GM12878 (cell line): ENCODE measurements at regions not wholly inside any gene's neighbourhood (a gene's known extent, or its start where the extent isn't known, plus 50 kb on each side); places are given as distances from the start of the nearest gene placed in this dataset.

Source experiments
- ATAC-seq: fragments of 200-7000 bp; cut with Tn5 transposase; 3 replicates; pipeline ENCODE4 v1.9.1; 2020; ENCODE audit warnings: mild to moderate bottlenecking, moderate library complexity
- BruUV-seq: library from RNA; stranded (reverse); fragments of 400-500 nt; replicated peaks from 2 replicates; lab custom pipeline; 2021; lab: Mats Ljungman, UMichigan
- CTCF ChIA-PET: fragments of 300-600 bp; sonication (Branson Sonifier 250); formaldehyde crosslinking; extraction: SDS; loops from one replicate; lab custom pipeline; 2021; ENCODE audit warnings: inconsistent platforms; lab: Yijun Ruan, JAX
- POLR2A ChIA-PET: fragments of 350-600 bp; formaldehyde crosslinking; extraction: SDS; loops from one replicate; lab custom pipeline; 2021; ENCODE audit warnings: inconsistent platforms; lab: Charles Lee
- RAD21 ChIA-PET: fragments of 300-600 bp; sonication (Branson Sonifier 250); formaldehyde crosslinking; loops from one replicate; lab custom pipeline; 2023; ENCODE audit warnings: antibody characterized with exemption; ENCODE audit not compliant: unreplicated experiment; lab: Charles Lee
- SMC1A ChIA-PET: fragments of 300-600 bp; sonication (Branson Sonifier 250); formaldehyde crosslinking; loops from one replicate; lab custom pipeline; 2023; ENCODE audit not compliant: unreplicated experiment, uncharacterized antibody; lab: Charles Lee
- DNase-seq: peaks from one replicate; pipeline ENCODE4 v3.0.0-alpha.2; 2011; ENCODE audit warnings: low read depth, low spot score
- FAIRE-seq: peaks from 3 replicates; lab custom pipeline; 2011; peaks lifted over from hg19 to GRCh38; lab: Jason Lieb, UNC
- H2AFZ ChIP-seq: 2 replicates; pipeline ENCODE4 v1.6.0; 2011; ENCODE audit warnings: low read depth, low read length, control low read depth; ENCODE audit not compliant: control insufficient read depth
- H3K27ac ChIP-seq: 2 replicates; pipeline ENCODE4 v1.5.1; 2011; ENCODE audit warnings: control low read depth; ENCODE audit not compliant: control insufficient read depth, insufficient read depth
- H3K27me3 ChIP-seq, 2 experiments: replicated peaks in 1 of 2; 2 replicates each; pipeline versions ENCODE4 v1.6.0 to v1.6.1; 2011; ENCODE audit warnings: low read length in 1 of 2; ENCODE audit not compliant: control insufficient read depth in 2 of 2, insufficient read depth in 2 of 2
- H3K36me3 ChIP-seq, 2 experiments: 2 replicates each; pipeline ENCODE4 v1.5.1; 2011; ENCODE audit warnings: low read length in 1 of 2; ENCODE audit not compliant: control insufficient read depth in 2 of 2, insufficient read depth in 2 of 2
- H3K4me1 ChIP-seq: 2 replicates; pipeline ENCODE4 v1.6.1; 2011; ENCODE audit warnings: mild to moderate bottlenecking, low read length, moderate library complexity, mixed read lengths; ENCODE audit not compliant: control insufficient read depth, insufficient read depth
- H3K4me2 ChIP-seq: 2 replicates; pipeline ENCODE4 v1.6.0; 2011; ENCODE audit warnings: control low read depth; ENCODE audit not compliant: control insufficient read depth, insufficient read depth
- H3K4me3 ChIP-seq: fragments of 200-600 bp; sonication (generic); 2 replicates; pipeline ENCODE4 v1.5.1; 2016
- H3K79me2 ChIP-seq: 2 replicates; pipeline ENCODE4 v1.6.0; 2011; ENCODE audit warnings: low read length; ENCODE audit not compliant: control insufficient read depth, insufficient read depth
- H3K9ac ChIP-seq: 2 replicates; pipeline ENCODE4 v1.8.0; 2011; ENCODE audit warnings: low read length, control low read depth, mixed read lengths; ENCODE audit not compliant: control insufficient read depth, insufficient read depth
- H3K9me3 ChIP-seq: replicated peaks from 3 replicates; pipeline ENCODE4 v1.5.1; 2011; ENCODE audit warnings: mild to moderate bottlenecking, low read length; ENCODE audit not compliant: control insufficient read depth, insufficient read depth
- H4K20me1 ChIP-seq: 2 replicates; pipeline ENCODE4 v1.6.0; 2011; ENCODE audit not compliant: control insufficient read depth, insufficient read depth
- CHD4 ChIP-seq: fragments of 200-600 bp; sonication (generic); IDR thresholded peaks from 2 replicates; pipeline ENCODE4 v1.6.1; 2016; ENCODE audit warnings: mild to moderate bottlenecking
- GATAD2B ChIP-seq: fragments of 450-650 bp; conservative IDR thresholded peaks from 2 replicates; pipeline ENCODE4 v1.6.1; 2017; ENCODE audit warnings: low read depth, mild to moderate bottlenecking, moderate library complexity
- MYB ChIP-seq: fragments of 150-350 bp; IDR thresholded peaks from 2 replicates; pipeline ENCODE4 v1.6.1; 2014; ENCODE audit warnings: mild to moderate bottlenecking, low read depth, low read length, borderline replicate concordance
- RFX5 ChIP-seq: IDR thresholded peaks from 2 replicates; pipeline ENCODE4 v1.6.1; 2011; ENCODE audit warnings: low read depth, low read length, improper control_type of control experiment
- in situ Hi-C: fragments of 300-500 bp; cut with MboI; formaldehyde crosslinking; loops from 9 replicates; pipeline ENCODE4 v1.14.3; 2018; ENCODE audit warnings: mixed read lengths
- intact Hi-C: fragments of 100-400 bp; cut with micrococcal nuclease; formaldehyde crosslinking; loops from one replicate; pipeline ENCODE4 v1.14.2; 2022; ENCODE audit not compliant: unreplicated experiment
- TF ChIP-seq, protein P1 (sequence below): IDR thresholded peaks from 2 replicates; pipeline ENCODE4 v1.6.1; 2011; ENCODE audit warnings: mild to moderate bottlenecking, low read depth, low read length, moderate library complexity; ENCODE audit not compliant: insufficient replicate concordance
- TF ChIP-seq, protein P2 (sequence below): fragments of 450-650 bp; formaldehyde crosslinking; IDR thresholded peaks from 2 replicates; pipeline ENCODE4 v1.4.0; 2020; ENCODE audit warnings: mild to moderate bottlenecking, moderate library complexity
- TF ChIP-seq, protein P3 (sequence below): fragments of 450-650 bp; conservative IDR thresholded peaks from 2 replicates; pipeline ENCODE4 v1.6.1; 2017; ENCODE audit warnings: mild to moderate bottlenecking, moderate library complexity

DNA sequence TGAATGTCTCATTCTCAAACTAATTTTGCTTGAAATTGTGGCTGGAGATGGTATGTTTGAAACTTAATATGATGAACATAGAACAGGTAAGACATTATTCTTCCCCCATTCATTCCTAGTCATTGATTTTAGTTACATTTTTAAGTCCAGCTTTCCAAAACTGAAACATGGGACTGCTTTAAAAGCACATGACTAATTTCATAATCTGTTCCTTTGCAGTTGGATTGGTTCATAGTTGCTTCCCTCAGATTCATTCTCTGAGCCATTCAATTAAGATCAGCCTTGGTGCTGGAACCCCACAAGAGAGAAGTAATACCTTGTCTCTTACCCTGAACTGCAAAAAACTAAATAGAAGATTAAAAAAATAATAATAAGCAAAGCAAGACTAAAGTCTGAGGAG, 87.5 kb upstream of the TGFBR2 start:
- RAD21 ChIA-PET: no interaction called here
- TF ChIP-seq, protein P1, sequence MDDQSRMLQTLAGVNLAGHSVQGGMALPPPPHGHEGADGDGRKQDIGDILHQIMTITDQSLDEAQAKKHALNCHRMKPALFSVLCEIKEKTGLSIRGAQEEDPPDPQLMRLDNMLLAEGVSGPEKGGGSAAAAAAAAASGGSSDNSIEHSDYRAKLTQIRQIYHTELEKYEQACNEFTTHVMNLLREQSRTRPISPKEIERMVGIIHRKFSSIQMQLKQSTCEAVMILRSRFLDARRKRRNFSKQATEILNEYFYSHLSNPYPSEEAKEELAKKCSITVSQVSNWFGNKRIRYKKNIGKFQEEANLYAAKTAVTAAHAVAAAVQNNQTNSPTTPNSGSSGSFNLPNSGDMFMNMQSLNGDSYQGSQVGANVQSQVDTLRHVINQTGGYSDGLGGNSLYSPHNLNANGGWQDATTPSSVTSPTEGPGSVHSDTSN: no peak
- TF ChIP-seq, protein P2, sequence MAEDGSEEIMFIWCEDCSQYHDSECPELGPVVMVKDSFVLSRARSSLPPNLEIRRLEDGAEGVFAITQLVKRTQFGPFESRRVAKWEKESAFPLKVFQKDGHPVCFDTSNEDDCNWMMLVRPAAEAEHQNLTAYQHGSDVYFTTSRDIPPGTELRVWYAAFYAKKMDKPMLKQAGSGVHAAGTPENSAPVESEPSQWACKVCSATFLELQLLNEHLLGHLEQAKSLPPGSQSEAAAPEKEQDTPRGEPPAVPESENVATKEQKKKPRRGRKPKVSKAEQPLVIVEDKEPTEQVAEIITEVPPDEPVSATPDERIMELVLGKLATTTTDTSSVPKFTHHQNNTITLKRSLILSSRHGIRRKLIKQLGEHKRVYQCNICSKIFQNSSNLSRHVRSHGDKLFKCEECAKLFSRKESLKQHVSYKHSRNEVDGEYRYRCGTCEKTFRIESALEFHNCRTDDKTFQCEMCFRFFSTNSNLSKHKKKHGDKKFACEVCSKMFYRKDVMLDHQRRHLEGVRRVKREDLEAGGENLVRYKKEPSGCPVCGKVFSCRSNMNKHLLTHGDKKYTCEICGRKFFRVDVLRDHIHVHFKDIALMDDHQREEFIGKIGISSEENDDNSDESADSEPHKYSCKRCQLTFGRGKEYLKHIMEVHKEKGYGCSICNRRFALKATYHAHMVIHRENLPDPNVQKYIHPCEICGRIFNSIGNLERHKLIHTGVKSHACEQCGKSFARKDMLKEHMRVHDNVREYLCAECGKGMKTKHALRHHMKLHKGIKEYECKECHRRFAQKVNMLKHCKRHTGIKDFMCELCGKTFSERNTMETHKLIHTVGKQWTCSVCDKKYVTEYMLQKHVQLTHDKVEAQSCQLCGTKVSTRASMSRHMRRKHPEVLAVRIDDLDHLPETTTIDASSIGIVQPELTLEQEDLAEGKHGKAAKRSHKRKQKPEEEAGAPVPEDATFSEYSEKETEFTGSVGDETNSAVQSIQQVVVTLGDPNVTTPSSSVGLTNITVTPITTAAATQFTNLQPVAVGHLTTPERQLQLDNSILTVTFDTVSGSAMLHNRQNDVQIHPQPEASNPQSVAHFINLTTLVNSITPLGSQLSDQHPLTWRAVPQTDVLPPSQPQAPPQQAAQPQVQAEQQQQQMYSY: no peak
- TF ChIP-seq, protein P3, sequence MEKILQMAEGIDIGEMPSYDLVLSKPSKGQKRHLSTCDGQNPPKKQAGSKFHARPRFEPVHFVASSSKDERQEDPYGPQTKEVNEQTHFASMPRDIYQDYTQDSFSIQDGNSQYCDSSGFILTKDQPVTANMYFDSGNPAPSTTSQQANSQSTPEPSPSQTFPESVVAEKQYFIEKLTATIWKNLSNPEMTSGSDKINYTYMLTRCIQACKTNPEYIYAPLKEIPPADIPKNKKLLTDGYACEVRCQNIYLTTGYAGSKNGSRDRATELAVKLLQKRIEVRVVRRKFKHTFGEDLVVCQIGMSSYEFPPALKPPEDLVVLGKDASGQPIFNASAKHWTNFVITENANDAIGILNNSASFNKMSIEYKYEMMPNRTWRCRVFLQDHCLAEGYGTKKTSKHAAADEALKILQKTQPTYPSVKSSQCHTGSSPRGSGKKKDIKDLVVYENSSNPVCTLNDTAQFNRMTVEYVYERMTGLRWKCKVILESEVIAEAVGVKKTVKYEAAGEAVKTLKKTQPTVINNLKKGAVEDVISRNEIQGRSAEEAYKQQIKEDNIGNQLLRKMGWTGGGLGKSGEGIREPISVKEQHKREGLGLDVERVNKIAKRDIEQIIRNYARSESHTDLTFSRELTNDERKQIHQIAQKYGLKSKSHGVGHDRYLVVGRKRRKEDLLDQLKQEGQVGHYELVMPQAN: no peak
- TF ChIP-seq RFX5 (no peak), CHD4 (no peak), GATAD2B (no peak), MYB (no peak)
- no peaks in the 10 kb centered on the region for H3K36me3 ChIP-seq
- SMC1A ChIA-PET: no interaction called here
- H4K20me1 ChIP-seq: no peaks in the 10 kb centered on the region
- no peaks in the 10 kb centered on the region for H3K4me1 ChIP-seq
- POLR2A ChIA-PET: no interaction called here
- CTCF ChIA-PET: no interaction called here
- FAIRE-seq: no peak
- no peak for ATAC-seq
- H3K9ac ChIP-seq: no peak overlapping the region
- intact Hi-C loops (no loop called here), in situ Hi-C loops (no loop called here)
- H3K4me2 ChIP-seq: no peak overlapping the region
- H3K9me3 ChIP-seq: no peaks in the 10 kb centered on the region
- DNase-seq: no peak
- no peak overlapping the region for H3K4me3 ChIP-seq
- H3K79me2 ChIP-seq: no peaks in the 10 kb centered on the region
- no peaks in the 10 kb centered on the region; a peak in 1 of 4 replicates for H3K27me3 ChIP-seq
- no TSS peak for BruUV-seq
- no peak overlapping the region for H3K27ac ChIP-seq
- no peak overlapping the region for H2AFZ ChIP-seq
